ENCODE measurements at regions not wholly inside any gene's neighbourhood (a gene's known extent, or its start where the extent isn't known, plus 50 kb on each side); places are given as distances from the start of the nearest gene placed in this dataset.

- no peak for DNase-seq
Observed at GRCh38 chr14:29222671-29223268, 456.2 kb downstream of the FOXG1 start.

- DNase-seq = no peak
Observed at GRCh38 chr14:29223947-29224346, 457.4 kb downstream of the FOXG1 start.

- DNase-seq = no peak
Observed at GRCh38 chr14:29227631-29228030, 461.0 kb downstream of the FOXG1 start.

- no peak for DNase-seq
Observed at GRCh38 chr14:29232153-29232552, 465.6 kb downstream of the FOXG1 start.

GRCh38 chr14:29232711-29233110 is 466.1 kb downstream of the FOXG1 start:
- DNase-seq = no peak

GRCh38 chr14:29233188-29233587 is 466.6 kb downstream of the FOXG1 start:
- no peak for DNase-seq

- DNase-seq = no peak
Observed at GRCh38 chr14:29235991-29236390, 469.4 kb downstream of the FOXG1 start.

- no peak for DNase-seq
Observed at GRCh38 chr14:29236401-29236800, 469.8 kb downstream of the FOXG1 start.

- no peak for DNase-seq
Observed at GRCh38 chr14:29236848-29237247, 470.3 kb downstream of the FOXG1 start.

GRCh38 chr14:29240066-29240465 is 473.5 kb downstream of the FOXG1 start:
- DNase-seq = peak; percentile 13

GRCh38 chr14:29242755-29243754 is 476.5 kb downstream of the FOXG1 start:
- peak; percentile 17 for DNase-seq

- DNase-seq = no peak
Observed at GRCh38 chr14:29255692-29256091, 489.1 kb downstream of the FOXG1 start.

- DNase-seq = no peak
Observed at GRCh38 chr14:29262979-29263378, 496.4 kb downstream of the FOXG1 start.

- no peak for DNase-seq
Observed at GRCh38 chr14:29264865-29265264, 498.3 kb downstream of the FOXG1 start.

GRCh38 chr14:29265852-29266251 is 499.3 kb downstream of the FOXG1 start:
- DNase-seq = no peak

GRCh38 chr14:29271669-29272068 is 505.1 kb downstream of the FOXG1 start:
- no peak for DNase-seq

- no peak for DNase-seq
Observed at GRCh38 chr14:29273513-29273912, 506.9 kb downstream of the FOXG1 start.

GRCh38 chr14:29274890-29275596 is 508.5 kb downstream of the FOXG1 start:
- DNase-seq = no peak

- no peak for DNase-seq
Observed at GRCh38 chr14:29278301-29279263, 512.0 kb downstream of the FOXG1 start.

GRCh38 chr14:29282169-29282568 is 515.6 kb downstream of the FOXG1 start:
- no peak for DNase-seq

- DNase-seq = no peak
Observed at GRCh38 chr14:29290441-29290840, 523.9 kb downstream of the FOXG1 start.

GRCh38 chr14:29299372-29299771 is 532.8 kb downstream of the FOXG1 start:
- no peak for DNase-seq
